HEK293 (cell line): ENCODE measurements at regions not wholly inside any gene's neighbourhood (a gene's known extent, or its start where the extent isn't known, plus 50 kb on each side); places are given as distances from the start of the nearest gene placed in this dataset.

Experiments
- CTCF ChIA-PET: fragments of 350-600 bp; formaldehyde crosslinking; extraction: SDS; loops from one replicate; lab custom pipeline; 2021; ENCODE audit warnings: antibody characterized with exemption; lab: Yijun Ruan, JAX
- POLR2A ChIA-PET: fragments of 300-600 bp; formaldehyde crosslinking; extraction: SDS; loops from one replicate; lab custom pipeline; 2020; ENCODE audit warnings: antibody characterized with exemption, inconsistent platforms; lab: Yijun Ruan, JAX
- H3K27ac ChIP-seq: fragments of 200-500 bp; sonication (Bioruptor generic); 2 replicates; pipeline ENCODE4 v1.5.1; 2014; ENCODE audit warnings: low read depth, low read length, control low read depth, inconsistent platforms; ENCODE audit errors: extremely low read depth
- H3K36me3 ChIP-seq, 2 experiments: fragments of 200-500 bp in 1 of 2; sonication (Bioruptor generic) in 1 of 2; 1 replicate in 1 of 2; 2 replicates in 1 of 2; pipeline ENCODE4 v1.5.1; 2014 to 2017; ENCODE audit warnings: inconsistent platforms in 2 of 2, low read length in 2 of 2; ENCODE audit not compliant: control insufficient read depth in 2 of 2, insufficient read depth in 1 of 2
- H3K4me1 ChIP-seq: fragments of 200-500 bp; sonication (Bioruptor generic); 2 replicates; pipeline ENCODE4 v1.5.1; 2014; ENCODE audit warnings: mild to moderate bottlenecking, low read length, inconsistent platforms; ENCODE audit not compliant: control insufficient read depth, insufficient read depth
- H3K4me3 ChIP-seq: 2 replicates; pipeline ENCODE4 v1.5.1; 2011; ENCODE audit warnings: low read depth, mild to moderate bottlenecking, control low read depth, low read length, moderate library complexity
- H3K9me3 ChIP-seq: fragments of 200-500 bp; sonication (Bioruptor generic); 2 replicates; pipeline ENCODE4 v1.5.1; 2014; ENCODE audit warnings: low read depth, low read length, inconsistent platforms; ENCODE audit not compliant: control insufficient read depth, insufficient read depth
- AEBP2 ChIP-seq: fragments of 450-650 bp; formaldehyde crosslinking; IDR thresholded peaks from 2 replicates; pipeline ENCODE4 v1.5.1; 2016; ENCODE audit warnings: missing biosample characterization, missing genetic modification characterization, borderline replicate concordance
- BCL6B ChIP-seq: fragments of 450-650 bp; formaldehyde crosslinking; IDR thresholded peaks from 2 replicates; pipeline ENCODE4 v1.5.1; 2017; ENCODE audit warnings: missing biosample characterization, missing genetic modification characterization
- ELK4 ChIP-seq: IDR thresholded peaks from 2 replicates; pipeline ENCODE4 v1.6.1; 2011; ENCODE audit warnings: mild to moderate bottlenecking, low read depth, low read length, borderline replicate concordance
- INSM2 ChIP-seq: fragments of 450-650 bp; formaldehyde crosslinking; IDR thresholded peaks from 2 replicates; pipeline ENCODE4 v1.5.1; 2016; ENCODE audit warnings: missing biosample characterization, missing genetic modification characterization
- MZF1 ChIP-seq: fragments of 450-650 bp; formaldehyde crosslinking; IDR thresholded peaks from 2 replicates; pipeline ENCODE4 v1.5.1; 2017; ENCODE audit warnings: missing biosample characterization, missing genetic modification characterization, borderline replicate concordance
- OSR2 ChIP-seq: fragments of 450-650 bp; formaldehyde crosslinking; IDR thresholded peaks from 2 replicates; pipeline ENCODE4 v1.5.1; 2016; ENCODE audit warnings: missing biosample characterization, missing genetic modification characterization
- PRDM10 ChIP-seq: fragments of 450-650 bp; formaldehyde crosslinking; IDR thresholded peaks from 2 replicates; pipeline ENCODE4 v1.5.1; 2016; ENCODE audit warnings: missing biosample characterization, missing genetic modification characterization
- PRDM4 ChIP-seq: fragments of 450-650 bp; formaldehyde crosslinking; IDR thresholded peaks from 2 replicates; pipeline ENCODE4 v1.5.1; 2017; ENCODE audit warnings: missing biosample characterization, missing genetic modification characterization
- SP7 ChIP-seq: fragments of 450-650 bp; formaldehyde crosslinking; IDR thresholded peaks from 2 replicates; pipeline ENCODE4 v1.5.1; 2016; ENCODE audit warnings: missing biosample characterization, missing genetic modification characterization
- WT1 ChIP-seq: fragments of 450-650 bp; formaldehyde crosslinking; IDR thresholded peaks from 2 replicates; pipeline ENCODE4 v1.5.1; 2016; ENCODE audit warnings: missing biosample characterization, missing genetic modification characterization
- YY2 ChIP-seq: fragments of 450-650 bp; formaldehyde crosslinking; IDR thresholded peaks from 2 replicates; pipeline ENCODE4 v1.5.1; 2016; ENCODE audit warnings: missing biosample characterization, missing genetic modification characterization
- ZEB2 ChIP-seq: fragments of 450-650 bp; formaldehyde crosslinking; IDR thresholded peaks from 2 replicates; pipeline ENCODE4 v1.5.1; 2016; ENCODE audit warnings: missing biosample characterization, missing genetic modification characterization
- ZFHX2 ChIP-seq: fragments of 450-650 bp; formaldehyde crosslinking; conservative IDR thresholded peaks from 2 replicates; pipeline ENCODE4 v1.5.1; 2016; ENCODE audit warnings: missing biosample characterization, missing genetic modification characterization
- ZFP3 ChIP-seq: fragments of 450-650 bp; formaldehyde crosslinking; IDR thresholded peaks from 2 replicates; pipeline ENCODE4 v1.5.1; 2016; ENCODE audit warnings: low read depth, missing biosample characterization, missing genetic modification characterization
- ZNF121 ChIP-seq: fragments of 450-650 bp; formaldehyde crosslinking; IDR thresholded peaks from 2 replicates; pipeline ENCODE4 v1.5.1; 2016; ENCODE audit warnings: missing biosample characterization, missing genetic modification characterization
- ZNF155 ChIP-seq: fragments of 450-650 bp; formaldehyde crosslinking; IDR thresholded peaks from 2 replicates; pipeline ENCODE4 v1.5.1; 2016; ENCODE audit warnings: missing biosample characterization, missing genetic modification characterization
- ZNF18 ChIP-seq: fragments of 450-650 bp; formaldehyde crosslinking; IDR thresholded peaks from 2 replicates; pipeline ENCODE4 v1.5.1; 2016; ENCODE audit warnings: missing biosample characterization, missing genetic modification characterization
- ZNF2 ChIP-seq: fragments of 450-650 bp; formaldehyde crosslinking; IDR thresholded peaks from 2 replicates; pipeline ENCODE4 v1.5.1; 2016; ENCODE audit warnings: missing biosample characterization, missing genetic modification characterization
- ZNF416 ChIP-seq: fragments of 450-650 bp; formaldehyde crosslinking; IDR thresholded peaks from 2 replicates; pipeline ENCODE4 v1.5.1; 2016; ENCODE audit warnings: missing biosample characterization, missing genetic modification characterization
- ZNF423 ChIP-seq: fragments of 450-650 bp; formaldehyde crosslinking; IDR thresholded peaks from 2 replicates; pipeline ENCODE4 v1.5.1; 2016; ENCODE audit warnings: missing biosample characterization, missing genetic modification characterization
- ZNF530 ChIP-seq: fragments of 450-650 bp; formaldehyde crosslinking; IDR thresholded peaks from 2 replicates; pipeline ENCODE4 v1.5.1; 2016; ENCODE audit warnings: low read depth, missing biosample characterization, missing genetic modification characterization

GRCh38 chr5:162248107-162248713, 180.6 kb downstream of the GABRG2 start:
- Histone ChIP-seq H3K4me1 (no peaks in the 10 kb centered on the region), H3K4me3 (no peak overlapping the region), H3K36me3 (no peaks in the 10 kb centered on the region), H3K9me3 (no peaks in the 10 kb centered on the region), H3K27ac (no peak overlapping the region)
- POLR2A ChIA-PET, result no interaction called here
- CTCF ChIA-PET, result interaction anchor here (0.7 to 1.2 kb wide), 4 partner anchors 8 to 262 kb away, joined by 3 to 4 read pairs (median 4); no protein-coding TSS in a partner anchor
- TF ChIP-seq ZNF416 (tag by site-specific recombination) (no peak), PRDM10 (tag by site-specific recombination) (no peak), SP7 (tag by site-specific recombination) (no peak), ZFHX2 (tag by site-specific recombination) (no peak), ZNF423 (tag by site-specific recombination) (no peak), ZNF530 (tag by site-specific recombination) (no peak), WT1 (no peak), MZF1 (tag by site-specific recombination) (no peak), OSR2 (tag by site-specific recombination) (no peak), ZEB2 (no peak), ZNF18 (tag by site-specific recombination) (no peak), INSM2 (tag by site-specific recombination) (no peak), ZNF121 (tag by site-specific recombination) (no peak)
- TF ChIP-seq, all 188 proteins: peak for 0

GRCh38 chr5:162256711-162257110, 189.1 kb downstream of the GABRG2 start:
- H3K9me3 ChIP-seq, result no peaks in the 10 kb centered on the region
- H3K27ac ChIP-seq, result no peak overlapping the region
- POLR2A ChIA-PET, result no interaction called here
- no peaks in the 10 kb centered on the region for H3K4me1 ChIP-seq
- CTCF ChIA-PET, result no interaction called here
- no peaks in the 10 kb centered on the region for H3K36me3 ChIP-seq
- no peak overlapping the region for H3K4me3 ChIP-seq
- TF ChIP-seq ZNF2 (tag by site-specific recombination), result no peak
- TF ChIP-seq BCL6B (tag by site-specific recombination), result no peak
- TF ChIP-seq YY2 (tag by site-specific recombination), result no peak
- TF ChIP-seq AEBP2 (tag by site-specific recombination), result no peak
- no peak for TF ChIP-seq ELK4
- no peak for TF ChIP-seq PRDM4 (tag by site-specific recombination)
- TF ChIP-seq ZFP3 (tag by site-specific recombination), result no peak
- no peak for TF ChIP-seq ZNF155 (tag by site-specific recombination)
